HepG2 (cell line): ENCODE measurements at regions not wholly inside any gene's neighbourhood (a gene's known extent, or its start where the extent isn't known, plus 50 kb on each side); places are given as distances from the start of the nearest gene placed in this dataset.

Experiments used
- ATAC-seq: fragments of 200-7000 bp; cut with Tn5 transposase; 3 replicates; pipeline ENCODE4 v1.9.1; 2020; ENCODE audit warnings: mild to moderate bottlenecking, moderate library complexity
- BruUV-seq: library from RNA; stranded (reverse); fragments of 400-500 nt; replicated peaks from 2 replicates; lab custom pipeline; 2021; lab: Mats Ljungman, UMichigan
- CTCF ChIA-PET: fragments of 300-600 bp; formaldehyde crosslinking; extraction: SDS; loops from one replicate; lab custom pipeline; 2021; ENCODE audit warnings: low total read pairs, inconsistent platforms, low intra/inter-chr PET ratio; lab: Yijun Ruan, JAX
- POLR2A ChIA-PET: fragments of 350-600 bp; sonication (Branson Sonifier 250); formaldehyde crosslinking; loops from one replicate; lab custom pipeline; 2020; ENCODE audit warnings: antibody characterized with exemption, inconsistent platforms; lab: Yijun Ruan, JAX
- DNase-seq: peaks from one replicate; pipeline ENCODE4 v3.0.0-alpha.2; 2015; ENCODE audit warnings: low spot score
- FAIRE-seq: peaks from 3 replicates; lab custom pipeline; 2011; peaks lifted over from hg19 to GRCh38; lab: Jason Lieb, UNC
- H2AFZ ChIP-seq: one replicate; pipeline ENCODE4 v1.6.1; 2011; ENCODE audit warnings: low read length, inconsistent platforms
- H3K27ac ChIP-seq: fragments of 300-600 bp; 3 replicates; pipeline ENCODE4 v1.8.0; 2011; ENCODE audit warnings: mixed run types, mild to moderate bottlenecking, mixed read lengths, low read length, inconsistent platforms; ENCODE audit not compliant: insufficient read depth; ENCODE audit errors: extremely low read length
- H3K27me3 ChIP-seq, 2 experiments: fragments of 200-600 bp in 1 of 2; 2 replicates in 1 of 2; 3 replicates in 1 of 2; pipeline versions ENCODE4 v1.6.0 to v1.8.0; 2011; ENCODE audit warnings: low read length in 2 of 2, mild to moderate bottlenecking in 2 of 2, moderate library complexity in 2 of 2, inconsistent platforms in 1 of 2; ENCODE audit not compliant: insufficient read depth in 2 of 2, control insufficient read depth in 1 of 2
- H3K36me3 ChIP-seq, 2 experiments: fragments of 200-600 bp in 1 of 2; replicated peaks in 1 of 2; 2 replicates in 1 of 2; 3 replicates in 1 of 2; pipeline versions ENCODE4 v1.5.1 to v1.8.0; 2011; ENCODE audit warnings: low read length in 2 of 2, inconsistent platforms in 1 of 2; ENCODE audit not compliant: insufficient read depth in 2 of 2, control insufficient read depth in 1 of 2
- H3K4me1 ChIP-seq: 2 replicates; pipeline ENCODE4 v1.5.1; 2012; ENCODE audit warnings: low read length, inconsistent platforms; ENCODE audit not compliant: insufficient read depth
- H3K4me2 ChIP-seq: 2 replicates; pipeline ENCODE4 v1.6.0; 2011; ENCODE audit warnings: low read depth, low read length, inconsistent platforms
- H3K4me3 ChIP-seq, 3 experiments: fragments of 200-600 bp in 1 of 3; sonication (generic), shearing (Covaris generic) in 1 of 3; replicated peaks in 1 of 3; 2 replicates each; pipeline ENCODE4 v1.5.1; 2011 to 2016; ENCODE audit warnings: low read length in 3 of 3, inconsistent platforms in 2 of 3, low read depth in 2 of 3, mild to moderate bottlenecking in 2 of 3, control low read depth in 1 of 3, mixed read lengths in 1 of 3; ENCODE audit not compliant: insufficient read depth in 1 of 3
- H3K79me2 ChIP-seq: one replicate; pipeline ENCODE4 v1.6.1; 2011; ENCODE audit warnings: low read length, inconsistent platforms; ENCODE audit not compliant: insufficient read depth
- H3K9ac ChIP-seq: 2 replicates; pipeline ENCODE4 v1.6.0; 2011; ENCODE audit warnings: mild to moderate bottlenecking, low read depth, low read length, inconsistent platforms; ENCODE audit not compliant: insufficient read depth
- H3K9me3 ChIP-seq: 2 replicates; pipeline ENCODE4 v1.5.1; 2012; ENCODE audit warnings: mild to moderate bottlenecking, low read length
- H4K20me1 ChIP-seq: 2 replicates; pipeline ENCODE4 v1.6.0; 2011; ENCODE audit warnings: inconsistent platforms, mild to moderate bottlenecking, low read length, moderate library complexity; ENCODE audit not compliant: insufficient read depth
- FOSL2 ChIP-seq: sonication (generic); formaldehyde crosslinking; IDR thresholded peaks from 2 replicates; pipeline ENCODE4 v1.4.0; 2020; ENCODE audit warnings: missing genetic modification reagents
- ONECUT2 ChIP-seq: sonication (generic); formaldehyde crosslinking; IDR thresholded peaks from 2 replicates; pipeline ENCODE4 v1.4.0; 2020; ENCODE audit warnings: missing genetic modification reagents
- ZNF10 ChIP-seq: sonication (generic); formaldehyde crosslinking; IDR thresholded peaks from 2 replicates; pipeline ENCODE4 v1.4.0; 2020; ENCODE audit warnings: mild to moderate bottlenecking, low read depth, missing genetic modification reagents, borderline replicate concordance
- WGBS: methylation state at CpG from one replicate; pipeline ENCODE4 v1.1.6; 2017; ENCODE audit warnings: low lambda C conversion rate; 5-methylcytosine and 5-hydroxymethylcytosine counted together
- in situ Hi-C: cut with HindIII; loops from 2 replicates; pipeline ENCODE4 v1.10.0; 2017; ENCODE audit warnings: low pct_unique_long_range_greater_than_20kb; ENCODE audit not compliant: extremely low pct_ligation_motif_present
- intact Hi-C: fragments of 100-400 bp; cut with micrococcal nuclease; formaldehyde crosslinking; loops from one replicate; pipeline ENCODE4 v1.10.0; 2022; ENCODE audit not compliant: unreplicated experiment
- TF ChIP-seq, protein P1 (sequence below): sonication (generic); formaldehyde crosslinking; IDR thresholded peaks from 2 replicates; pipeline ENCODE4 v1.5.0; 2020; ENCODE audit warnings: mild to moderate bottlenecking, missing genetic modification reagents, moderate library complexity
- TF ChIP-seq, protein P2 (sequence below): sonication (generic); formaldehyde crosslinking; IDR thresholded peaks from 2 replicates; pipeline ENCODE4 v1.4.0; 2020; ENCODE audit warnings: missing genetic modification reagents

DNA sequence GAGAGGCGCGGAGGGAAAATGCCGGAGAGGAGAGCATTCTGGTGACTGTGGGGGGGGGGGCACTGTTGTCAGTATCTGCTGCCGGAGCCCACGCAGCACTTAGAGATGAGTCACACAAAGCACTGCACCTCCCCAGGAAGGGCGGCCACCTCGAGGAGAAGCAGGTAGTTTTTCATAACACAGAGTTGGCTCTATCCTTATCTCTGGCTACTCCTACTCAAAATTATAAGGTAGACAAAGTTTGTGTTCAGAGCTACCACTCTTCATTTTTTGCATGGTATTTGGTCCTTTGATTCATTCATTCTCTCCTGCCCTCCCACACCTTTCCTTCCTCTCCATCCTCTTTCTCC, 76.2 kb upstream of the SCOC start:
- BruUV-seq, result no TSS peak
- FAIRE-seq, result no peak
- CTCF ChIA-PET, result no interaction called here

More for the DNA sequence above, 76.2 kb upstream of the SCOC start:
- Histone ChIP-seq H3K27ac (no peak overlapping the region), H3K4me1 (0 out of 2 replicates have a peak, but pooled peaks cover 8% of the 10 kb centered on the region), H3K4me2 (peak overlapping the region; percentile 14; the same call in 1 of the 2 replicates), H4K20me1 (no peaks in the 10 kb centered on the region), H3K4me3 (no peak overlapping the region), H2AFZ (no peak overlapping the region), H3K9ac (no peak overlapping the region), H3K36me3 (no peaks in the 10 kb centered on the region), H3K79me2 (no peaks in the 10 kb centered on the region), H3K9me3 (no peaks in the 10 kb centered on the region), H3K27me3 (peaks cover 0 to 8% of the 10 kb centered on the region in 2 experiments; a peak in 2 of 5 replicates)
- POLR2A ChIA-PET, result no interaction called here
- WGBS, result 0% methylated on average over 3 of the region's 7 CpGs
- in situ Hi-C loops (no loop called here), intact Hi-C loops (no loop called here)
- no peak for DNase-seq
- ATAC-seq, result peak; percentile 85
- TF ChIP-seq ZNF10 (no peak), ONECUT2 (CRISPR knock-in tag) (no peak), FOSL2 (CRISPR knock-in tag) (peak; percentile 78)
- TF ChIP-seq, protein P1, sequence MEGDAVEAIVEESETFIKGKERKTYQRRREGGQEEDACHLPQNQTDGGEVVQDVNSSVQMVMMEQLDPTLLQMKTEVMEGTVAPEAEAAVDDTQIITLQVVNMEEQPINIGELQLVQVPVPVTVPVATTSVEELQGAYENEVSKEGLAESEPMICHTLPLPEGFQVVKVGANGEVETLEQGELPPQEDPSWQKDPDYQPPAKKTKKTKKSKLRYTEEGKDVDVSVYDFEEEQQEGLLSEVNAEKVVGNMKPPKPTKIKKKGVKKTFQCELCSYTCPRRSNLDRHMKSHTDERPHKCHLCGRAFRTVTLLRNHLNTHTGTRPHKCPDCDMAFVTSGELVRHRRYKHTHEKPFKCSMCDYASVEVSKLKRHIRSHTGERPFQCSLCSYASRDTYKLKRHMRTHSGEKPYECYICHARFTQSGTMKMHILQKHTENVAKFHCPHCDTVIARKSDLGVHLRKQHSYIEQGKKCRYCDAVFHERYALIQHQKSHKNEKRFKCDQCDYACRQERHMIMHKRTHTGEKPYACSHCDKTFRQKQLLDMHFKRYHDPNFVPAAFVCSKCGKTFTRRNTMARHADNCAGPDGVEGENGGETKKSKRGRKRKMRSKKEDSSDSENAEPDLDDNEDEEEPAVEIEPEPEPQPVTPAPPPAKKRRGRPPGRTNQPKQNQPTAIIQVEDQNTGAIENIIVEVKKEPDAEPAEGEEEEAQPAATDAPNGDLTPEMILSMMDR (CRISPR knock-in tag), result peak; percentile 41
- TF ChIP-seq, protein P2, sequence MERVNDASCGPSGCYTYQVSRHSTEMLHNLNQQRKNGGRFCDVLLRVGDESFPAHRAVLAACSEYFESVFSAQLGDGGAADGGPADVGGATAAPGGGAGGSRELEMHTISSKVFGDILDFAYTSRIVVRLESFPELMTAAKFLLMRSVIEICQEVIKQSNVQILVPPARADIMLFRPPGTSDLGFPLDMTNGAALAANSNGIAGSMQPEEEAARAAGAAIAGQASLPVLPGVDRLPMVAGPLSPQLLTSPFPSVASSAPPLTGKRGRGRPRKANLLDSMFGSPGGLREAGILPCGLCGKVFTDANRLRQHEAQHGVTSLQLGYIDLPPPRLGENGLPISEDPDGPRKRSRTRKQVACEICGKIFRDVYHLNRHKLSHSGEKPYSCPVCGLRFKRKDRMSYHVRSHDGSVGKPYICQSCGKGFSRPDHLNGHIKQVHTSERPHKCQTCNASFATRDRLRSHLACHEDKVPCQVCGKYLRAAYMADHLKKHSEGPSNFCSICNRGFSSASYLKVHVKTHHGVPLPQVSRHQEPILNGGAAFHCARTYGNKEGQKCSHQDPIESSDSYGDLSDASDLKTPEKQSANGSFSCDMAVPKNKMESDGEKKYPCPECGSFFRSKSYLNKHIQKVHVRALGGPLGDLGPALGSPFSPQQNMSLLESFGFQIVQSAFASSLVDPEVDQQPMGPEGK (CRISPR knock-in tag), result peak; percentile 25
